NCI-H446 treated with DMSO at 0.1 percent for 48 hours (cell line): ENCODE measurements at regions not wholly inside any gene's neighbourhood (a gene's known extent, or its start where the extent isn't known, plus 50 kb on each side); places are given as distances from the start of the nearest gene placed in this dataset.
A peak's percentile ranks its signal among the peaks of the same experiment; 100 is the strongest.

Experiments
- DNase-seq: peaks from one replicate; lab custom pipeline; 2025; lab: John Stamatoyannopoulos, UW

DNA sequence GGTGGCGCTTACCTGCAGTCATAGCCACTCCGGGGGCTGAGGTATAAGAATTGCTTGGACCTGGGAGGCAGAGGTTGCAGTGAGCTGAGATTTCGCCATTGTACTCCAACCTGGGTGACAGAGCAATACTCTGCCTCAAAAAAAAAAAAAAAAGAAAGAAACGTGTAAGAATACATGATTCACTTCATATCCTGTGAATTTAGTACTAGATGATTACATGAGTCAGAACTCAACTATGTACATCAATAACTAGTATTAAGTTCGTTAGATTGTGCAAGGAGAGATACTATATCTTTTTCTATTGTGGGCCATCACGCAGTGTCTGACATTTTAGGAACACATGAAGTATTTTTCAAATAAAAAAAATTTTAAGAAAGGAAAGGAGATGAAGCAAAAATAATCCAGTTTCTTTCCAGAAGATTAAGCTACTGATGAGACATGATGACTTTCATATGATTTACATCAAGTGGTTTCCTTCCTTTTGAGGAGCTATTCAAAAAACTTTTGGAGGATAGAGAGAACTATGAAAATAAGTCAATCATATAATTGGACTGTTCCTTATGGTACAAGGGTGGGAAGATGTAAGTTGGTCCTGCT, 64.7 kb upstream of the EXOC1L start:
- no peak for DNase-seq

DNA sequence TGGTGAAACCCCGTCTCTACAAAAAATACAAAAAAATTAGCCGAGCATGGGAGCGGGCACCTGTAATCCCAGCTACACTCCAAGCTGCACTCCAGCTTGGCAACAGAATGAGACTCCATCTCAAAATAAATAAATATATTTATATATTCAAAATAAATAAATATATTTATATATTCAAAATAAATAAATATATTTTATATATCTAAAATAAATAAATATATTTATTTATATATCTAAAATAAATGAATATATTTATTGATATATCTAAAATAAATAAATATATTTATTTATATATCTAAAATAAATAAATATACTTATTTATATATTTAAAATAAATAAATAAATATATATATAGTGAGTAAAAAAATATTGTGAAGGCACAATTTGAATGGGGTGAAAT, 63.4 kb upstream of the EXOC1L start:
- DNase-seq: no peak

DNA sequence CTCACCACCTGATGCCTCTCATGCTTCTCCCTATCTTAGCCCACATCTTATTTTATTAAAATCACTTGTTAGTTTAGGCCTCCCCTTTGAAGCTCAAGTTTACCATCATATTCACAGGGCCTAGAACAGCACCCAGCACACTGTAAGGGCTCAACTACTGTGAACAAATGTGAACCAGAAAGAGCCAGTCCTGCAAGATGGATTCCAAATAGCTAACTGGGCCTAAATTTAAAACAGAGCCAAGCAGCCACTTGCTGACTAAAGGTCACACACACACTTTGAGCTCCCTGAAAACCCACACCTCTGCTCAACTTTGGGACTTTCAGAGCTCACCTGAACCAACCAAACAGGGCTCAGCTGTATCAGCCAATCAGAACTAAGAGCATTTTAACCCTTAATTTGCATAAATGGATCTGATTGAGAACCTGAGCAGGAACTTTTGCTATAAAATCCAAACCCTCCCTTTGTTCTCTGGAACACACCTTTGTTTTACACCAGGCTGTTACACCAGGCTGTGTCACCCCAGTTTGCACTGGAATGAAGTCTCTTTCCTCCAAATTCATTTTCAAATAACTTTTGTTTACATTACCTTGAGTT, 62.1 kb upstream of the EXOC1L start:
- DNase-seq: no peak

DNA sequence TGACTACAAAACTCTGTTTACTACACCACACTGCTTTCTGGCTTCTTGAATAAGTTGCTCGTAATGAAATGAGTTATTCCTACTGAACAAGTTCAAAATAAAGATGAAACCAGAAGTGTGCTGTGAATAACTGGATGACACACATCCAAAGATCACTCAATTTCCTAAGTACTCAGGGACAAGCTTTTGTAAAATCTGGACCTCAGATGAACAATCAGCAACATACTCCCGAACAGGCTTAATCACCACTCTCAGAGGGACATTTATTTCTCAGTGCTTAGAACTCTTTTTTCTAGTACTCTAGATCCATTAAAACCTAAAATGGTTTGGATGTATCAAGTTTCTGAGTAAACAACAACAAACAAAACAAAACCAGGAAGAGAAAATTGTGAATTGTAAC, 61.5 kb upstream of the EXOC1L start:
- DNase-seq: no peak

DNA sequence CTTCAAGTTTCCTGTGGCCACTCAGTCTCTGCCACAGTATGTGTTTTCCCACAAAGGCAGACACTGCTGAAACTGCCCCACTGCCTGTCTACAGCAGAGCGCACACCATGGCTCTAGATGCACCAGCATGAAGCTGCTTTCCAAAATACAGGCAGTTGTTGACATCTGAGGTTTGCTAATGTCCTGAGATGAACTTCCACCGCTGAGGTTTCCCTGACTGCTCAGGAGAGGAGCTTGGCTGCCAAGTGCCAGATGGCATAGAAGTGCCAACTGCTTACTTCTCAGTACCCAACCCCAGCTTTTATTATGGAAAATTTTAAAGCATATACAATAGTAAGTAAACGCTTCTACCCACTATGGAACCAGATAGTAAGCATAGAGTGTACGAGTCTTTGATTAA, 61.0 kb upstream of the EXOC1L start:
- peak; percentile 92 for DNase-seq

DNA sequence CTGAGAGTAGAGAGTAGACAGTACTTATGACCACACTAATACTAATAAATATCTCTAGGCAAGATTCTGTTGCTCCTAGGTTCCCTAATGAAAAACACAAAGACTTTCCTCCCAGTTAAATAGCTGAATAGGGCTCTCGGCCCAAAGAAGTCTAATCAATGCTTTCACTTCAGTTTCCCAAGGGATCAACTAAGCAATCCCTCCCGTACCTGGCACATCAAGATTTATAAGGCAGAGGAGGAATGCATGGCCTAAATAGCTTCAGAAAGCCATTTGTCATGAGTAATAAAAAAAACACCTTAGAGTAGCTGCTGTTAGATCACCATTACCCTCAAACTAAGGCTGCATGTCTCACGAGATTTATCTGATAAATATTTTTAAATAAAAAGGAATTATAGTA, 56.8 kb upstream of the EXOC1L start:
- DNase-seq: no peak

DNA sequence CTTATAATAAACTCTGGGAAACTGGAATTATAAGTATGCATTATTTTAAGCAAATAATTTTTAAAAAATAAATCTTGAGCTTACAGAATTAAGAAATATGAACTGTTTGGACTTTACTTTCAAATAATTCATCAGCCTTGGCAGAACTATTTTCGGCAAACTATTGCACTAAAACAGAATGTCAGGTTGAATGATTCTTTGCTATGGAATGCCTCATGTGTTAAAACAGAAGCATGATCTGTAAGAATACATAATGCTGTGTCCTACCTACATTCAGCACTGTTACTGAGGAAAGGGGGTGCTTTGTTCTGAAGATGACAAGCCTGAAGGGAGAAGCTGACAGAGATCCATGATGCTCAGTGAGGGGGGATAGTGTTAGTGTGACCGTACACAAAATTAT, 55.6 kb upstream of the EXOC1L start:
- DNase-seq: no peak

DNA sequence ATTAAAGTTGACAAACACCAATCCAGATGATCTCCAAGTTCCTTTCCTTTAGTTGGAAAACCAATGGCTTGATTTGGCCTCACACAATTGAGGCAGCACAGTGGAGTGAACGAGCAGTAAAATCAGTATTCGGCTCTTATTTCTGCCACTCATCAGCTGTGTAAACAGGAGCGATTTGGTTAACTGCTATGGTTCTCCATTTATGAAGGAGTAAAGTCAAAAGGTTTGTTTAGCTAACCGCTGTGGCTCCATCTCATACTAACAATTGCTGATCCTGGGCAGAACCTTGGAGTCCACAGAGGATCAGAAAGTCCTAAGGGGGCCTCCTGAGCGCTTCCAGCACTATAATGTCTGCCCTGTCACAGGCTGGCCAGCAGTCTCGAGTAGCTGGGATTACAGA, 54.5 kb upstream of the EXOC1L start:
- no peak for DNase-seq

DNA sequence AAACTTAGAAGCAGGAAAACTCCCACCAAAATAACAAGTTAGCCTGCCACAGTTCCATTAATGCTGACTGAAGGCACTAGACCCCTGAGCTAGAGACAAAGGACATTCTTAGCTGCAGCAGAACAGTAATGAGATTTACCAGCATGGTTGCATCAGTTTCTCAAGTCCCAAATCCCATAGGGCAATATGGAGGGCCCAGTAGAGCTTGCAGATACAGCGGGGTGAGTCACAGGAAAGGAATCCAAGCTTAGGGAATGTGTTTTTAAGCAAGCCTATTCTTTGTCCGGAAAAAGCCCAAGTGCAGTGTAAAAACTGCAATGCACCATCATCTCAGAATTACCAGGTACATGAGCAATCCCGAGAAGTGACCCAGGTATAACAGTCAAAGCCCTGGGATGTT, 51.3 kb upstream of the EXOC1L start:
- no peak for DNase-seq
